SJCRH30 (cell line): ENCODE measurements at regions not wholly inside any gene's neighbourhood (a gene's known extent, or its start where the extent isn't known, plus 50 kb on each side); places are given as distances from the start of the nearest gene placed in this dataset.

Experiments used
- DNase-seq, 2 experiments: peaks; one replicate each; pipeline ENCODE4 v3.0.0-alpha.2; 2015 to 2020
- H3K27ac ChIP-seq: fragments of 250-450 bp; sonication (Bioruptor Pico); 2 replicates; pipeline ENCODE4 v1.5.1; 2020; ENCODE audit warnings: mild to moderate bottlenecking, moderate library complexity
- H3K27me3 ChIP-seq: fragments of 250-450 bp; sonication (Bioruptor Pico); 2 replicates; pipeline ENCODE4 v1.5.1; 2020; ENCODE audit warnings: mild to moderate bottlenecking, moderate library complexity
- H3K36me3 ChIP-seq: fragments of 250-450 bp; sonication (Bioruptor Pico); 2 replicates; pipeline ENCODE4 v1.5.1; 2020; ENCODE audit warnings: mild to moderate bottlenecking, moderate library complexity
- H3K4me1 ChIP-seq: fragments of 250-450 bp; sonication (Bioruptor Pico); 2 replicates; pipeline ENCODE4 v1.5.1; 2020; ENCODE audit warnings: mild to moderate bottlenecking, moderate library complexity
- H3K4me3 ChIP-seq: fragments of 250-450 bp; sonication (Bioruptor Pico); 2 replicates; pipeline ENCODE4 v1.5.1; 2020; ENCODE audit warnings: mild to moderate bottlenecking, moderate library complexity
- H3K9me3 ChIP-seq: fragments of 250-450 bp; sonication (Bioruptor Pico); replicated peaks from 2 replicates; pipeline ENCODE4 v1.5.1; 2020; ENCODE audit warnings: mild to moderate bottlenecking, moderate library complexity

GRCh38 chr12:116474331-116474730 is 84.8 kb upstream of the MAP1LC3B2 start:
- no peak for DNase-seq

GRCh38 chr12:116474899-116475298 is 84.3 kb upstream of the MAP1LC3B2 start:
- Histone ChIP-seq H3K27me3 (no peaks in the 10 kb centered on the region), H3K27ac (no peak overlapping the region), H3K4me3 (no peak overlapping the region), H3K4me1 (no peaks in the 10 kb centered on the region), H3K36me3 (no peaks in the 10 kb centered on the region), H3K9me3 (no peaks in the 10 kb centered on the region)
- DNase-seq: no peak

More at GRCh38 chr12:116474331-116474730, 84.8 kb upstream of the MAP1LC3B2 start:
- Histone ChIP-seq H3K4me1 (no peaks in the 10 kb centered on the region), H3K9me3 (no peaks in the 10 kb centered on the region), H3K27me3 (no peaks in the 10 kb centered on the region), H3K36me3 (no peaks in the 10 kb centered on the region), H3K4me3 (no peak overlapping the region), H3K27ac (no peak overlapping the region)

- no peak overlapping the region for H3K27ac ChIP-seq
- DNase-seq: no peak
- no peak overlapping the region for H3K4me3 ChIP-seq
- H3K27me3 ChIP-seq: no peaks in the 10 kb centered on the region
- H3K36me3 ChIP-seq: no peaks in the 10 kb centered on the region
- H3K4me1 ChIP-seq: no peaks in the 10 kb centered on the region
- H3K9me3 ChIP-seq: no peaks in the 10 kb centered on the region
Measured at GRCh38 chr12:116476227-116476822, 82.9 kb upstream of the MAP1LC3B2 start.

- Histone ChIP-seq H3K36me3 (no peaks in the 10 kb centered on the region), H3K27me3 (no peaks in the 10 kb centered on the region), H3K4me3 (no peak overlapping the region), H3K9me3 (no peaks in the 10 kb centered on the region), H3K4me1 (no peaks in the 10 kb centered on the region), H3K27ac (no peak overlapping the region)
- no peak for DNase-seq
Measured at GRCh38 chr12:116478243-116478773, 80.9 kb upstream of the MAP1LC3B2 start.

- no peaks in the 10 kb centered on the region for H3K36me3 ChIP-seq
- no peak overlapping the region for H3K27ac ChIP-seq
- H3K4me3 ChIP-seq: no peak overlapping the region
- H3K9me3 ChIP-seq: no peaks in the 10 kb centered on the region
- no peak for DNase-seq
- H3K27me3 ChIP-seq: no peaks in the 10 kb centered on the region
- H3K4me1 ChIP-seq: no peaks in the 10 kb centered on the region
Measured at GRCh38 chr12:116480210-116480810, 78.9 kb upstream of the MAP1LC3B2 start.

GRCh38 chr12:116481726-116482125 is 77.5 kb upstream of the MAP1LC3B2 start:
- Histone ChIP-seq H3K4me3 (no peak overlapping the region), H3K27ac (no peak overlapping the region), H3K36me3 (no peaks in the 10 kb centered on the region), H3K4me1 (no peaks in the 10 kb centered on the region), H3K27me3 (no peaks in the 10 kb centered on the region), H3K9me3 (no peaks in the 10 kb centered on the region)
- no peak for DNase-seq

GRCh38 chr12:116482179-116482578 is 77.0 kb upstream of the MAP1LC3B2 start:
- no peaks in the 10 kb centered on the region for H3K4me1 ChIP-seq
- no peaks in the 10 kb centered on the region for H3K27me3 ChIP-seq
- H3K36me3 ChIP-seq: no peaks in the 10 kb centered on the region
- no peak for DNase-seq
- H3K9me3 ChIP-seq: no peaks in the 10 kb centered on the region
- H3K4me3 ChIP-seq: no peak overlapping the region
- H3K27ac ChIP-seq: no peak overlapping the region

- H3K4me1 ChIP-seq: no peaks in the 10 kb centered on the region
- DNase-seq: no peak
- H3K4me3 ChIP-seq: no peak overlapping the region
- H3K27me3 ChIP-seq: no peaks in the 10 kb centered on the region
- no peaks in the 10 kb centered on the region for H3K9me3 ChIP-seq
- no peaks in the 10 kb centered on the region for H3K36me3 ChIP-seq
- no peak overlapping the region for H3K27ac ChIP-seq
Measured at GRCh38 chr12:116482859-116483258, 76.3 kb upstream of the MAP1LC3B2 start.

GRCh38 chr12:116483959-116484750 is 75.0 kb upstream of the MAP1LC3B2 start:
- no peaks in the 10 kb centered on the region for H3K4me1 ChIP-seq
- H3K9me3 ChIP-seq: no peaks in the 10 kb centered on the region
- H3K36me3 ChIP-seq: no peaks in the 10 kb centered on the region
- no peaks in the 10 kb centered on the region for H3K27me3 ChIP-seq
- no peak for DNase-seq
- no peak overlapping the region for H3K27ac ChIP-seq
- H3K4me3 ChIP-seq: no peak overlapping the region

- no peak overlapping the region for H3K4me3 ChIP-seq
- no peak for DNase-seq
Measured at GRCh38 chr12:116484807-116485206, 74.4 kb upstream of the MAP1LC3B2 start.

GRCh38 chr12:116489116-116489515 is 70.1 kb upstream of the MAP1LC3B2 start:
- no peak overlapping the region for H3K27ac ChIP-seq
- no peak for DNase-seq

More at GRCh38 chr12:116484807-116485206, 74.4 kb upstream of the MAP1LC3B2 start:
- no peaks in the 10 kb centered on the region for H3K9me3 ChIP-seq
- no peak overlapping the region for H3K27ac ChIP-seq
- no peaks in the 10 kb centered on the region for H3K4me1 ChIP-seq
- no peaks in the 10 kb centered on the region for H3K27me3 ChIP-seq
- no peaks in the 10 kb centered on the region for H3K36me3 ChIP-seq

GRCh38 chr12:116490471-116490870 is 68.7 kb upstream of the MAP1LC3B2 start:
- Histone ChIP-seq H3K27ac (no peak overlapping the region), H3K27me3 (no peaks in the 10 kb centered on the region), H3K36me3 (no peaks in the 10 kb centered on the region), H3K4me1 (no peaks in the 10 kb centered on the region), H3K4me3 (no peak overlapping the region), H3K9me3 (no peaks in the 10 kb centered on the region)
- no peak for DNase-seq

More at GRCh38 chr12:116489116-116489515, 70.1 kb upstream of the MAP1LC3B2 start:
- H3K36me3 ChIP-seq: no peaks in the 10 kb centered on the region
- no peaks in the 10 kb centered on the region for H3K27me3 ChIP-seq
- no peaks in the 10 kb centered on the region for H3K9me3 ChIP-seq
- no peaks in the 10 kb centered on the region for H3K4me1 ChIP-seq
- no peak overlapping the region for H3K4me3 ChIP-seq

- H3K27ac ChIP-seq: no peak overlapping the region
- H3K4me3 ChIP-seq: no peak overlapping the region
- H3K36me3 ChIP-seq: no peaks in the 10 kb centered on the region
- no peaks in the 10 kb centered on the region for H3K4me1 ChIP-seq
- no peaks in the 10 kb centered on the region for H3K27me3 ChIP-seq
- DNase-seq: no peak
- no peaks in the 10 kb centered on the region for H3K9me3 ChIP-seq
Measured at GRCh38 chr12:116492703-116493324, 66.4 kb upstream of the MAP1LC3B2 start.

GRCh38 chr12:116495260-116495659 is 63.9 kb upstream of the MAP1LC3B2 start:
- no peaks in the 10 kb centered on the region for H3K36me3 ChIP-seq
- H3K4me1 ChIP-seq: no peaks in the 10 kb centered on the region
- no peak overlapping the region for H3K27ac ChIP-seq
- no peaks in the 10 kb centered on the region for H3K9me3 ChIP-seq
- H3K4me3 ChIP-seq: no peak overlapping the region
- no peaks in the 10 kb centered on the region for H3K27me3 ChIP-seq
- no peak for DNase-seq
